ENCODE measurements at regions not wholly inside any gene's neighbourhood (a gene's known extent, or its start where the extent isn't known, plus 50 kb on each side); places are given as distances from the start of the nearest gene placed in this dataset.

DNA sequence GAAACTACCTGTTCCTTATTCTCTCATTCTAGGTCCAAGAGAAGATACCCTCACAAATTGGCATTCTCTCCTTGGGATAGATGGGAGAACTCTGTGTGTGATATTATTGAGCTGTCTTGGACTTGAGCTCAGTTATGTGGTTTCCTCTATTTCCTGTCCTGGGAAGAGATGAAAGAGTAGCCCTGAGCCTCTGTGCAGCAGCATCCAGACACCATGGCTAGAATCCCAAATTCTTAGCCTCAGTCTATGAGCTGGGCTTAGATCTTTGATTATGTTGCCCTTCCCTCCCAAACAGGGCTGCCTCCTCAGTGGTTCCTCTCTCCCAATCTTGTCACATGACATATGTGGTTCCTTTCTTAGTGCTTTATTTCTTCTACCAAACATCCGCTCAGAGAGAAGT, 290.7 kb downstream of the SPRY2 start:
- Histone ChIP-seq H3K9ac (ENCODE audit: control insufficient read depth, insufficient read depth, low read length) (no peak overlapping the region), H3K27ac (ENCODE audit: control insufficient read depth, insufficient read depth) (no peak overlapping the region), H3K4me1 (ENCODE audit: control insufficient read depth, insufficient read depth, low read length) (peaks cover 21% of the 10 kb centered on the region), H4K20me1 (ENCODE audit: control insufficient read depth, insufficient read depth) (no peaks in the 10 kb centered on the region), H3K4me2 (ENCODE audit: control insufficient read depth, insufficient read depth) (no peak overlapping the region), H3K4me3 (no peak overlapping the region), H3K79me2 (ENCODE audit: control insufficient read depth, insufficient read depth, low read length) (no peaks in the 10 kb centered on the region), H2AFZ (ENCODE audit: control insufficient read depth, low read depth, low read length) (no peak overlapping the region), H3K9me3 (replicated peaks; ENCODE audit: control insufficient read depth, insufficient read depth, low read length) (no peaks in the 10 kb centered on the region; the same call in 2 of the 3 replicates), H3K36me3 (ENCODE audit: control insufficient read depth in 2 of 2, insufficient read depth in 2 of 2, low read length in 1 of 2) (no peaks in the 10 kb centered on the region), H3K27me3 (replicated peaks in 1 of 2; ENCODE audit: control insufficient read depth in 2 of 2, insufficient read depth in 2 of 2, low read length in 1 of 2) (no peaks in the 10 kb centered on the region)
- 95% methylated on average over 1 of the region's 1 CpG for WGBS (ENCODE audit: insufficient coverage, insufficient replicate concordance, low lambda C conversion rate, missing lambda C conversion rate)
- in situ Hi-C loops (cut with MboI) = no loop called here
- ChIA-PET POLR2A (interaction anchor here (1.0 kb wide), 1 partner anchor 16 kb away, joined by 3 read pairs; no protein-coding TSS in a partner anchor), RAD21 (ENCODE audit: unreplicated experiment) (interaction anchor here (1.4 to 3.8 kb wide), 10 partner anchors 12 to 299 kb away, joined by 4 to 49 read pairs (median 8); partner anchors contain the start of gene SPRY2), SMC1A (ENCODE audit: uncharacterized antibody, unreplicated experiment) (interaction anchor here (0.7 to 4.0 kb wide), 16 partner anchors 9 to 290 kb away, joined by 3 to 70 read pairs (median 4); partner anchors contain the start of gene SPRY2), CTCF (interaction anchor here (0.7 kb wide), 1 partner anchor 33 kb away, joined by 4 read pairs; no protein-coding TSS in a partner anchor)
- FAIRE-seq (no peak), DNase-seq (ENCODE audit: low read depth, low spot score) (no peak), ATAC-seq (no peak)
- intact Hi-C loops (cut with micrococcal nuclease; ENCODE audit: unreplicated experiment) = no loop called here
- BruUV-seq (replicated peaks) = no TSS peak
- TF ChIP-seq GATAD2B (conservative IDR thresholded peaks at IDR 0.05; ENCODE audit: low read depth) = no peak
- peak; percentile 37; the same call in 1 of the 2 replicates for TF ChIP-seq RUNX3 (IDR thresholded peaks at IDR 0.05; ENCODE audit: low read length)

DNA sequence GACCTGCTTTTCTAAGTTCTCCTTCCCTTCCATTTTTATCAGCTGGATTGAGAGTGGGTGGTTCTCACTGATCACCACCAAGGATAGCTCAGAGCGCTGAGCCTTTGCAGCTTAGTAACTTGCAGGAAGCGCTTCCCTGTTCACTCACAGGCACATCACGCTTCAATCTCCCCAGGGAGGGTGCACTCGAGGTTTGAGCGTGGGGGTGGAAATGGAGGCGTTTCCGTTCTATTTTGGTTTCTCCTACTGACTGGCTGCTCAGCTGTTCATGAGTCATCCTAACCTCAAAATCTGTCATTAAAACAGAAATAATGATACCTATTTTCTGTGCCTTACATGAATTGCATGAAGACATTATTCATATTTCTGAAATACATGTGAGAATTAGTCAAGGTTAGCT, 292.1 kb downstream of the SPRY2 start:
- peak; percentile 89 for DNase-seq (ENCODE audit: low read depth, low spot score)
- Histone ChIP-seq H2AFZ (ENCODE audit: control insufficient read depth, low read depth, low read length) (peak overlapping the region; percentile 71), H3K79me2 (ENCODE audit: control insufficient read depth, insufficient read depth, low read length) (no peaks in the 10 kb centered on the region), H3K9me3 (replicated peaks; ENCODE audit: control insufficient read depth, insufficient read depth, low read length) (no peaks in the 10 kb centered on the region; the same call in 2 of the 3 replicates), H3K4me3 (no peak overlapping the region), H4K20me1 (ENCODE audit: control insufficient read depth, insufficient read depth) (no peaks in the 10 kb centered on the region), H3K4me2 (ENCODE audit: control insufficient read depth, insufficient read depth) (peak overlapping the region; percentile 55), H3K4me1 (ENCODE audit: control insufficient read depth, insufficient read depth, low read length) (peaks cover 21% of the 10 kb centered on the region), H3K27me3 (replicated peaks in 1 of 2; ENCODE audit: control insufficient read depth in 2 of 2, insufficient read depth in 2 of 2, low read length in 1 of 2) (no peaks in the 10 kb centered on the region), H3K9ac (ENCODE audit: control insufficient read depth, insufficient read depth, low read length) (peak overlapping the region; percentile 7; the same call in 1 of the 2 replicates), H3K27ac (ENCODE audit: control insufficient read depth, insufficient read depth) (peak overlapping the region; percentile 18; the same call in 1 of the 2 replicates), H3K36me3 (ENCODE audit: control insufficient read depth in 2 of 2, insufficient read depth in 2 of 2, low read length in 1 of 2) (no peaks in the 10 kb centered on the region)
- in situ Hi-C loops (cut with MboI) = no loop called here
- FAIRE-seq = peak; percentile 87
- WGBS (ENCODE audit: insufficient coverage, insufficient replicate concordance, low lambda C conversion rate, missing lambda C conversion rate) = 2% methylated on average over 7 of the region's 7 CpGs
- ChIA-PET CTCF (interaction anchor here (0.8 to 1.9 kb wide), 13 partner anchors 11 to 386 kb away, joined by 3 to 7 read pairs (median 3); partner anchors contain the start of gene SPRY2), RAD21 (ENCODE audit: unreplicated experiment) (interaction anchor here (0.6 to 3.8 kb wide), 26 partner anchors 11 to 642 kb away, joined by 3 to 49 read pairs (median 4); partner anchors contain the start of gene SPRY2), POLR2A (interaction anchor here (0.6 to 2.1 kb wide), 7 partner anchors 10 to 292 kb away, joined by 3 to 16 read pairs (median 3); partner anchors contain the start of gene SPRY2), SMC1A (ENCODE audit: uncharacterized antibody, unreplicated experiment) (interaction anchor here (0.7 to 4.0 kb wide), 52 partner anchors 8 to 374 kb away, joined by 3 to 70 read pairs (median 4); partner anchors contain the start of gene SPRY2)
- ATAC-seq = peak; percentile 98
- BruUV-seq (replicated peaks) = no TSS peak
- intact Hi-C loops (cut with micrococcal nuclease; ENCODE audit: unreplicated experiment) = loop anchor here (5.0 kb wide), 1 partner anchor 208 kb away; no protein-coding TSS in a partner anchor
- TF ChIP-seq ESRRA (IDR thresholded peaks at IDR 0.05; ENCODE audit: low read length) = no peak
- peak; percentile 99 for TF ChIP-seq MEF2A (IDR thresholded peaks at IDR 0.05; ENCODE audit: insufficient read depth, low read depth, low read length)
- TF ChIP-seq, protein P1, sequence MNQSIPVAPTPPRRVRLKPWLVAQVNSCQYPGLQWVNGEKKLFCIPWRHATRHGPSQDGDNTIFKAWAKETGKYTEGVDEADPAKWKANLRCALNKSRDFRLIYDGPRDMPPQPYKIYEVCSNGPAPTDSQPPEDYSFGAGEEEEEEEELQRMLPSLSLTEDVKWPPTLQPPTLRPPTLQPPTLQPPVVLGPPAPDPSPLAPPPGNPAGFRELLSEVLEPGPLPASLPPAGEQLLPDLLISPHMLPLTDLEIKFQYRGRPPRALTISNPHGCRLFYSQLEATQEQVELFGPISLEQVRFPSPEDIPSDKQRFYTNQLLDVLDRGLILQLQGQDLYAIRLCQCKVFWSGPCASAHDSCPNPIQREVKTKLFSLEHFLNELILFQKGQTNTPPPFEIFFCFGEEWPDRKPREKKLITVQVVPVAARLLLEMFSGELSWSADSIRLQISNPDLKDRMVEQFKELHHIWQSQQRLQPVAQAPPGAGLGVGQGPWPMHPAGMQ (IDR thresholded peaks at IDR 0.05; ENCODE audit: borderline replicate concordance) = no peak
- peak; percentile 74 for TF ChIP-seq IRF4 (IDR thresholded peaks at IDR 0.05; ENCODE audit: low read depth, low read length)
- TF ChIP-seq, protein P2, sequence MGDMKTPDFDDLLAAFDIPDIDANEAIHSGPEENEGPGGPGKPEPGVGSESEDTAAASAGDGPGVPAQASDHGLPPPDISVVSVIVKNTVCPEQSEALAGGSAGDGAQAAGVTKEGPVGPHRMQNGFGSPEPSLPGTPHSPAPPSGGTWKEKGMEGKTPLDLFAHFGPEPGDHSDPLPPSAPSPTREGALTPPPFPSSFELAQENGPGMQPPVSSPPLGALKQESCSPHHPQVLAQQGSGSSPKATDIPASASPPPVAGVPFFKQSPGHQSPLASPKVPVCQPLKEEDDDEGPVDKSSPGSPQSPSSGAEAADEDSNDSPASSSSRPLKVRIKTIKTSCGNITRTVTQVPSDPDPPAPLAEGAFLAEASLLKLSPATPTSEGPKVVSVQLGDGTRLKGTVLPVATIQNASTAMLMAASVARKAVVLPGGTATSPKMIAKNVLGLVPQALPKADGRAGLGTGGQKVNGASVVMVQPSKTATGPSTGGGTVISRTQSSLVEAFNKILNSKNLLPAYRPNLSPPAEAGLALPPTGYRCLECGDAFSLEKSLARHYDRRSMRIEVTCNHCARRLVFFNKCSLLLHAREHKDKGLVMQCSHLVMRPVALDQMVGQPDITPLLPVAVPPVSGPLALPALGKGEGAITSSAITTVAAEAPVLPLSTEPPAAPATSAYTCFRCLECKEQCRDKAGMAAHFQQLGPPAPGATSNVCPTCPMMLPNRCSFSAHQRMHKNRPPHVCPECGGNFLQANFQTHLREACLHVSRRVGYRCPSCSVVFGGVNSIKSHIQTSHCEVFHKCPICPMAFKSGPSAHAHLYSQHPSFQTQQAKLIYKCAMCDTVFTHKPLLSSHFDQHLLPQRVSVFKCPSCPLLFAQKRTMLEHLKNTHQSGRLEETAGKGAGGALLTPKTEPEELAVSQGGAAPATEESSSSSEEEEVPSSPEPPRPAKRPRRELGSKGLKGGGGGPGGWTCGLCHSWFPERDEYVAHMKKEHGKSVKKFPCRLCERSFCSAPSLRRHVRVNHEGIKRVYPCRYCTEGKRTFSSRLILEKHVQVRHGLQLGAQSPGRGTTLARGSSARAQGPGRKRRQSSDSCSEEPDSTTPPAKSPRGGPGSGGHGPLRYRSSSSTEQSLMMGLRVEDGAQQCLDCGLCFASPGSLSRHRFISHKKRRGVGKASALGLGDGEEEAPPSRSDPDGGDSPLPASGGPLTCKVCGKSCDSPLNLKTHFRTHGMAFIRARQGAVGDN (IDR thresholded peaks at IDR 0.05) = no peak

All from GM12878 (cell line).